SK-N-SH treated with all-trans-retinoic acid at 6 μM for 48 hours (cell line): ENCODE measurements at regions not wholly inside any gene's neighbourhood (a gene's known extent, or its start where the extent isn't known, plus 50 kb on each side); places are given as distances from the start of the nearest gene placed in this dataset.

ENCODE experiments used
- PATZ1 ChIP-seq: fragments of 250-450 bp; sonication (Bioruptor Pico); IDR thresholded peaks from 2 replicates; pipeline ENCODE4 v1.8.0; 2020; ENCODE audit warnings: mild to moderate bottlenecking, moderate library complexity, borderline replicate concordance
- ZNF565 ChIP-seq: fragments of 450-650 bp; formaldehyde crosslinking; conservative IDR thresholded peaks from 2 replicates; pipeline ENCODE4 v1.5.0; 2020; ENCODE audit warnings: low read depth, mild to moderate bottlenecking, moderate library complexity

- TF ChIP-seq ZNF565 (CRISPR knock-in tag), result no peak
- TF ChIP-seq PATZ1 (CRISPR knock-in tag), result no peak
These were observed 742.8 kb downstream of the NR2F1-AS1 start for GRCh38 chr5:92838253-92838652.
